GM21390 (cell line): ENCODE measurements at regions not wholly inside any gene's neighbourhood (a gene's known extent, or its start where the extent isn't known, plus 50 kb on each side); places are given as distances from the start of the nearest gene placed in this dataset.

Experiments used
- ATAC-seq: cut with Tn5 transposase; IDR thresholded peaks from one replicate; pipeline ENCODE4 v1.9.1; 2021; ENCODE audit not compliant: unreplicated experiment

DNA sequence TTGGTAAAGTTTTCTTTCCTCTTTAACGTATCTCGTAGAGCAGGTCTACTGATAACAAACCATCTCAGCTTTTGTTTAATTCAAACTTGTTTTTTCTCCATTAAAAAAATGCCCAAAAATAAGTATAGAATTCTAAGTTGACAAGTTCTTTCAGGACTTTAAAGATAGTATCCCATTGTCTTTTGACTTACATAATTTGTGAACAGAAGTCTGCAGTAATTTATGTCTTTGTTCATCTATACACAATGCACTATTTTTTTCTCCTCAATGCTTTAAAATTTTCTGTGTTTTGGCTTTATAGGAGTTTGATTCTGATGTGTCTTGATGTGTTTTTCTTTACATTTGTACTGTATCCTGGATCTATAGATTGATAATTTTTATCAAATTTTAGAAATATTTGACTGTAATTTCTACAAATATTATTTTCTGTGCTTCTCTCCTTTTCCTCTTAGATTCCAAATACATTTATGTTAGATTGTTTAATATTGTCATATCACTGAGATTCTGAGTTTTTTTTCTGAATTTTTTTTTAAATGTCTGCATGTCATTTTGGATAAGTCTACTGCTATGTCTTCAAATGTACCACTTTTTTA, 143.3 kb downstream of the FTCDNL1 start:
- ATAC-seq, result no peak

DNA sequence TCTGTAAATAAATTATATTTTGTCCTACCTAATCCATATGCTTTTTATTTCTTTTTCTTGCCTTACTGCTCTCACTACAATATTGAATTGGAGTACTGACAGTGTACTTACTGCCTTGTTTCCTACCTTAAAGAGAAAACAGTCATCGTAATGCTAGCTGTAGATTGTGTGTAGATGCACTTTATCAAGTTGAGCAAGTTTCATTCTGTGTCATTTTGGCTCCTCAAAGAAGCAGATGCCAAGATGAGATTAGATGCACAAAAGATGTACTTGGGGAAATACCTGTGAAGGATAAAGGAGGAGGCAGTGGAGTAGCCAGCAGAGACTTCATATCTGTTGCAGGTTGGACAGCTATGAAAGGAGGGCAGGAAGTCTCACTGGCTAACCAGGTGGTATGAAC, 145.5 kb downstream of the FTCDNL1 start:
- no peak for ATAC-seq

DNA sequence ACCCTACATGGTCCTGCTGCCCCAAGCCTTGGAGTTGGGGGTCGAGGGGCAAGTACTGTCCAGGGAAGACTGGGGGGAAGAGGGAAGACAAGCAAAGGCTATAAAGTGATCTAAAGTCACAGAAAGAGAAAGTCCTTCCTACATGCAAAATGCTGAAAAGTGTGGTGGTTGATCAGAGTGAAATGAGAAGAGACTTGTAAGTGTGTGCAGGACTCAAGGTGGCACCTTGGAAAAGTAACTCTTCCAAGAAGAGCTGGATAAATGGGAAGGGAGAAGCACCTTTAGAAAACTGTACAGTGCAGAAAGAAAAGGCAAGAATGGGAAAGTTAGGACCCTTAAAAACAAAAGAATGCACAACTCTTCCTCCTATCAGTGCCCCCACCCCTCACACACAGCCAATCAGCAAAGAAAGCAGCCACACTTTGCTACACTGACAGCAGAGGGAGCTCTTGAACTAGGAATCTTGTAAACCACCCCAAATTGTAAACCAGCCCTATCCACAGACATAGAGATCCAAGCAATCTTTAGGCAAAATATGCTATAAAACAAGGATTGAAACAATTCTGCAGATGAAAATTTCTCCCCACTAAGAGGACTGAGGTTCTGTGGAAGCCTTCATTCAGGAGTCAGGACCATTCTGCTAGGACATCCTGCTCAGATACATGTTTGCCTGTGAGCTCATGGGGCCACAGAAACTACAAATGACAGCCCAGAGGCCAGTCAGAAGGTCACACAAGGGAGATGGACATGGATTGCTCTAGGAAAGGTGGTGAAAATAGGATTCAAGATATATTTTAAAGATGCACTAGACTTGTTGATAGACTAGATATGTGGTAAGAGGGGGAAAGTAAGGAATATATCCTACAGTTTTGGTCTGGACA, 146.4 kb downstream of the FTCDNL1 start:
- ATAC-seq, result peak; percentile 72

DNA sequence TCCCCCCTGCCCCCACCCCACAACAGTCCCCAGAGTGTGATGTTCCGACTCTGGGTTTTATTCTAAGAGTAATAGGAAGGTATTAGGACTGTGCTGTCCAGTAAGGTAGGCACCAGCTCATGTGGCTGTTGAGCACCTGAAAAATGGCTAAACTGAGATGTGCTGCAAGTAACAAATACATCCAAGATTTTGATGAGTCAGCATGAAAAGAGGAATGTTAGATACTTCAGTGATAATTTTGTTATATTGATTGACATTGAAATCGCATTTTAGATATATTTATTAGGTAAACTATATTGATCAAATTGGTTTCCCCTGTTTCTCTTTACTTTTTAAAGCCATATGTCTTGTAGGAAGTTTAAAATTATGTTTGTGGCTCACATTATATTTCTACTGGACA, 147.8 kb downstream of the FTCDNL1 start:
- ATAC-seq, result no peak

DNA sequence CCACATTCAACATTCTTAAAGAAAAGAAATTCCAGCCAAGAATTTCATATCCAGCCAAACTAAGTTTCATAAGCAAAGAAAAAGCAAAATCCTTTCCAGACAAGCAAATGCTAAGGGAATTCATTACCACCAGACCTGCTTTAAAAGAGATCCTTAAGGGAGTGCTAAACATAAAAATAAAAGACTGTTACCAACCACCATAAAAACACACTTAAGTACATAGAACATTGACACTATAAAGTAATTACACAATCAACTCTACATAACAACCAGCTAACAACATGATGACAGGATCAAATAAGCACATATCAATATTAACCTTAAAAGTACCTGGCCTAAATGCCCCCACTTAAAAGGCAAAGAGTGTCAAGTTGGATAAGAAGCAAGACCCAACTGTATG, 153.5 kb downstream of the FTCDNL1 start:
- ATAC-seq, result no peak

DNA sequence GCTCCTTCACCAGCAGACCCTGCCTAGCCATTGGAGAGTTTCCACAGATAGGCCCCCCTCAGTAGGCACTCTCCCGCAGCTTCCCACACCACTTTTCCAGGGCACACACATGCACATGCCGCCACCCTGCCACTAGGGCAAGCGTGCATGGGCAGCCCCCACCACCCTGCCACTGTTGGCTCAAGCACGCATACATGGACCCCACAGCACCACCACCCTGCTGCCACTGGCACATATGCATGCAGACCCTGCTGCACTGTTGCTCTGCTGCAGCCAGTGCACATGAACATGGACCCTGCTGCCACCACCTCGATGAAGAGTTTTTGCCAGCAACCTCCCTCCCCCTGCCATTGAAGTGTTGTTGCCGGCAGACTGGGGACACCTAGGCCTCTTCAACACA, 154.9 kb downstream of the FTCDNL1 start:
- no peak for ATAC-seq

DNA sequence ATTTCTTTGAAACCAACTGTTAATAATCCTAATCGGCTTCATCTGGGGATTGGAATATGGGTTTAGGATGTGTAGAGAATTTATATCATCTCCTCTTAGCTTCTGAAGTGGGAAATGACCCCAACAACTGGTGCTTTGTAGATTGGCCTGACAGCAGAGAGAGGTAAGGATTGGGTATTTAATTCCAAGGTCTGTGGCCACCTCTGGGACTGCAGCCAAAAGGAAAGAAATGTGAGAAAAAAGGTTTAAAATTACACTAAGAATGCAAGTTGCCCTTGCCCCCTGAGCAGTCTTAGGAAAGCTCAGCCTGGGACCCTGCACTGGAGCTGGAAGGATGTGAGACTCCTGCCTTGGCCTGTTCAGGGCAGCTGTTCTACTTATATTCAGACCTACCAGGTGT, 157.1 kb downstream of the FTCDNL1 start:
- ATAC-seq, result no peak

DNA sequence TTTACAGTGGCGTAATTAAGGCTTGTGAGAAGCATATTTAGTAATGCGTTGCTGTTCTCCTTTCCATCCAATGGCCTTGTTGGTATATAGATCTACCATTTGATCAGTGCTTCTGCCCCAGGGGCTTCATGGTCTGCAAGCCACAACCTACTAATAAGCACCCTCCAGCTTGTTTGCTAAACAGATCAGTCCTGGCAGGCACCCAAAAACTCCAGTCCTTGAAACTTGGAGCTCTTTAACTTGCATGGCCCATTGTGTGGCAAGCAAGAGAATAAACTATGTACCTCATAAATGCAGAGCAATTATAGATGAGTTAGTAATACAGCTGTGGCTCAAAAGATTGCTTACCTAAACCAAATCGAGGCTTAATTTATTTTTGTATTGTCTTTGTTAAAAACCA, 158.5 kb downstream of the FTCDNL1 start:
- no peak for ATAC-seq

DNA sequence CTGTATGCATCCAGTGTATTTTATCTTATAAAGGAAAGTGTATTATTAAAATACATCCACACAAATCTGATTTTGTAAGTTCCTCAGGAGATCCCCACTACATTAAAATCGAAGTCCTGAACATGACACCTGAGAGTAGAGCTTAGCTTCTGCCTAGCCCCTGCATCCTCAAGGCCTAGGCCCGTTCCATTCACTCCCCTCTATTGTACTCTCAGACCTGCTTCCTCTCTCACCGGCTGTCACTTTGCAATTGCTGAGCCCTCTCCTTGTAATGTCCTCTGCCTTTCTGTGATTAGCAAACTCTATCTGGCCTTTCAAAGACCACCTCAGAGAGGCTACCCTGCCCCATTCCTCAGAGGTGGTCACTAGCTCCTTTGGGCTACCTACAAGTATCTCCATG, 160.8 kb downstream of the FTCDNL1 start:
- ATAC-seq, result no peak

DNA sequence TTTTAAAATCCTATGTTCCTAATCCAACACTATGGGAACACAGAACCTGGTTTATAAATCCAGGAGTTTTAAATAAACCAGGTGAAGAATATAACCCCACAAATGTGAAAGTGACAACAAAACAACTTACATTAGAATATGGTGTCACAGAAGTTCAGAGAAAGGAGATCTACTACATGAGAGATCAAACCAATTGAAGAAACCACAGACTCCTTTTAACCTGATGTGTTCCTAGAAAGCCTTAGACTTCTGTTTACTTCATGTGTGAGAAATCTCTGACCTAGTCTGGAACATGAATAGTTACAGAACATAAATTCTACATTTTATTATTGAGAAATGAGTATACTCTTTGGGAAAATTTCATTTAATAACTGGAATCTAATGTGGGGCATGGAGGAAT, 165.3 kb downstream of the FTCDNL1 start:
- ATAC-seq, result no peak

DNA sequence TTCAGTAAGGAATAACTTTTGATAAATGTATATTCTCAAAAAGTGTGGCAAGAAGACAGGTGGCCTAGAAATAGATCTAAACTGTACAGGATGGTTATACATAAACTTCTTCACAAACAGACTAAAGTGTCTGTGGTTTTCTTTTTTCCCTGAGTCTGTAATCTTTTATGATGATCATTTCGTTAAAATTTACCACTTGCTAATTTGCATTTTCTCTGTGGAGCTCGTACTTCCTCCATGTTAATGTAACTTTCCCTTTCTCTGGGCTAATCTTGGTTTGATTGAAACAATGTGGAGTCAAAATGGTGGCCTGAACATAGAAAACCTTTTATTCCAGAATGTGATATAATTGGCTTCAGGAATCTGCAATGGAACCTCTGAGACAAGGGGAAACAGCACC, 166.2 kb downstream of the FTCDNL1 start:
- no peak for ATAC-seq

DNA sequence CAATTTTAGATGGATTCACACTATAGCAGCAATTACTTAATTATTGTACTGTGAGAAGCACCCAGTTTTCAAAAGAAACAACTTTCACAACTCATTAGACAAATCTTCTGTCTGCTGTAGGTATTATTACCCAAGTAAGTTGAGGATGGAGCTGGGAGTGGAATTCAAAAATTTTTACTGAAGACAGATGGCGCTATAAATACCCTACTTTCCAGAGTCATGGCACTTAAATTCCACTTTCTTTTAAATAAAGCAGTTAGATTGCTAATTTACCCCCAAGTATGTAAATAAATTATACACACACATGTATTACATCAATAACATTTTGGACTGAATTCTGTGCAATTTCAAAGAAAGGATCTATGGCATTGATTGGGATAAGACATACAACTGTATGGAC, 166.8 kb downstream of the FTCDNL1 start:
- ATAC-seq, result no peak

DNA sequence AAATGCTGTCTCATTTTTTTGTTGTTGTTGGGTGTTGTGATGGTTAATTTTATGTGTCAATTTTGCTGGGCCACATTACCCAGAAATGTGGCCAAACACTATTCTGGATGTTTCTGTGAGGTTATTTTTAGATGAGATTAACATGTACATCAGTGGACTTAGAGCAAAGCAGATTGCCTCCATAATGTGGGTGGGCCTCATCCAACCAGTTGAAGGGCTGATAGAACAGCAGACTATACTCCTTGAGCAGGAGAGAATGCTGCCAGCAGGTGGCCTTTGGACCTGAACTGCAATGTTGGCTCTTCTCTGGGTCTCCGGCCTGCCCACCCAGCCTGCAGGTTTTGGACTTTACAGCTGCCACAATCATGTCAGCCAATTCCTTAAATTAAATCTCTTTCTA, 169.0 kb downstream of the FTCDNL1 start:
- no peak for ATAC-seq

DNA sequence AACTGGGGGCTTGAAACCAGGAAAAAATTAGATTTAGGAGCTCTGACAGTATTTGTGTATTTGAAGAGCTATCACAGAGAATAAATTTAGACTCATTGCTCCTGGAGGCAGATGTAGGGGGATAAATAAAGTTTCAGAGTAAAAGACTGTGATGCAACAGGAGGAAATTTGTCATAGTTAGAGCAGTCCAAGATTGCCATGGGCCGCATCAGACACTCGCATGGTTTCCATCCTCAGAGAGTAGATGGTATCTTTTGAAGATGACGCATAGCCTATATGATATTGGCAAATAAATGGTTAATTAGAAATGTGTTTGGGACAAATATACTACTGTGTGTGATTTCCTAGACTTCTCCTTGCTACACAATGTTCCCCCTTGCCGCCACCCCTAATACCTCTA, 170.5 kb downstream of the FTCDNL1 start:
- ATAC-seq, result no peak

DNA sequence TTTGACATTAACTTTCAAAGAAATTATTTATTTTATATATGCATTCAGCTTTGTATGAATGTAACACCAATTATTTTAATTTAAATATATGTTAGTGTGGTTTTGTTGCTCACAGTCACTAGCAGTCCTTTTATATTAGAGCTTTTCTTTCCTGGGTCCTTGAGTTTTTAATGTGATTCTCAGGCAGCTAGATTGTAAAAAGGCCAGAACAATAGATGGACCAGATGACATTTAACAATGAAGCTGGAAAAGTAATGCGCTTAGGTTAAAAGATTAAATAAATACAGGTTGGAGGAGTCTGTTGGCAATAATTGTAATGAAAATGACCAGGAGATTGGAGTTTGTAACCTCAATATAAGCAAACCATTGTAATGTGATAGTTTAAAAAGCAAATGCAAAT, 171.1 kb downstream of the FTCDNL1 start:
- ATAC-seq, result no peak

DNA sequence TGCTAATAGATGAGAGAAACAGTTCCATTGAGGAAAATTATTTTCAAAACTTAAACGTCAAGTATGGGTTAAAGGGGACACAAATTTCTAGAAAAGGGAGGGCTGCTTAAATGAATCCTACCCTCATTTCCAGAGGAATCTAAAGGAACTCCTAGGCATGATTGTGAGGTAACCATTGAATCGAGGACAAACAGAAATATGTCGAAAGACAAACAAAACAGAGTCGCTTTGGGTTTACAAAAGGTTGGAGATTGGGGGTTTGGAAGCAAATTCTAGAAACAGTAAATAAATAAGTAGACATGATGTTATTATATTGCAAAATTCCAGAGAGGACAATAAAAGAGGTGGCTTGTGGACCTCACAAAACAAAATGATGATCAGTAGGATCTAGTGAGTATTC, 173.1 kb downstream of the FTCDNL1 start:
- ATAC-seq, result no peak

DNA sequence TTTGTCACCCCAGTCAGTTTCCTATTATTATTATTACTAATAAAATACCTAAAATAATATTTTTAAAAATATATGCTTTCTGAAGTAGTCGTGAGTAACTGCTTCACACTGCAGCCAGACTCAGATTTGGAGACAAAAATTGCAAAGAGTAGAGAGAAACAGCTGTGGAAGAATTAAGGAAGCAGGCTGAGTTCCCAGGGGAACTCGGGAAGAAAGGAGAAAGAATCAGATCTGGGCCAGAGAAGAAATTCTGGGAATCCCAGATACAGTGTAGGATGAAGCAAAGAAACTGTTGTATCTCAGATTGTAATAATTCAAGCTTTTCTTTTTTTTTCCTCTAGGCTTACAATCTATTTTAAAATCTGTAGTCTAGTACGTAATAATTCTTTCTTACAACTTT, 182.3 kb downstream of the FTCDNL1 start:
- ATAC-seq, result no peak

DNA sequence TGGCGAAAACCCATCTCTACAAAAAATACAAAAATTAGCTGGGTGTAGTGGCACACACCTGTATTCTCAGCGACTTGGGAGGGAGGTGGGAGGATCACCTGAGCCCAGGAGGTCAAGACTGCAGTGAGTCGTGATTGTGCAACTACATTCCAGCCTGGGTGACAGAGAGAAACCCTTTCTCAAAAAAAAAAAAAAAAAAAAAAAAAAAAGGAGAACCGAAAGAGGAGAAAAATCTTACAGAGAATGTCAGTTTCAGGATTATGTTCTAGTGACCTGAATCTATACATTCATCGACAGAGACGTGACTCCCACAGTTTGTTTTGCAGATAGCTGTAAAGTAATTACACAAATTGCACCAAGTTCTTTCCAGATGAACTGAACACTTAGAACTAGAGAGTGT, 187.8 kb downstream of the FTCDNL1 start:
- peak; percentile 60 for ATAC-seq

DNA sequence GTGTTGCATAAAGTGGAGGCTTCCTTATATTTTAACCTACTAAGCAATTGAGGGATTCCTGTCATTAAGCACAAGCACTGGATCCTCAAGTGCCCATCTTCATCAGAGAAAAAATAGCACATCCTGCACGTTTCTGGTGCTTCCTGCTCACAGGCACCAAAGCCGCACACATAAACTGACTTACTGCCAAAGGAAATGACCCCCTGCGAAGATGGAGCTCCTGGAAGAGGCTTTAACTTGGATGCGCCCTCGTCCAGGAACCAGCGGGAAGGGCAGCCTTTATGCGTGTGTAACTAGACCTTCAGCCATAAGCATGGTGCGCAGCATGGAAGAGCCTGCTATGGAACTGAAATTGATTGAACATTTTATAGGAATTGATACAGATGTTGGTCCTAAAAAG, 188.7 kb downstream of the FTCDNL1 start:
- ATAC-seq, result no peak

DNA sequence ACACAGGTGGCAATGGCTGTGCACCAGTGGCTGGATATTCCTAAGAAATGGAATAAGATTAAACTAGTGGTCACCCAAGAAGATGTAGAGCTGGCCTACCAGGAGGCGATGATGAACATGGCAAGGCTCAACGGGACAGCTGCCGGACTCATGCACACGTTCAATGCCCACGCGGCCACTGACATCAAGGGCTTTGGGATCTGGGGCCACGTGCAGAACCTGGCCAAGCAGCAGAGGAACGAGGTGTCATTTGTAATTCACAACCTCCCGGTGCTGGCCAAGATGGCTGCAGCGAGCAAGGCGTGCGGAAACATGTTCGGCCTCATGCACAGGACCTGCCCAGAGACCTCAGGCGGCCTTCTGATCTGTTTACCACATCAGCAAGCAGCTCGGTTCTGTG, 190.8 kb downstream of the FTCDNL1 start:
- ATAC-seq, result no peak

DNA sequence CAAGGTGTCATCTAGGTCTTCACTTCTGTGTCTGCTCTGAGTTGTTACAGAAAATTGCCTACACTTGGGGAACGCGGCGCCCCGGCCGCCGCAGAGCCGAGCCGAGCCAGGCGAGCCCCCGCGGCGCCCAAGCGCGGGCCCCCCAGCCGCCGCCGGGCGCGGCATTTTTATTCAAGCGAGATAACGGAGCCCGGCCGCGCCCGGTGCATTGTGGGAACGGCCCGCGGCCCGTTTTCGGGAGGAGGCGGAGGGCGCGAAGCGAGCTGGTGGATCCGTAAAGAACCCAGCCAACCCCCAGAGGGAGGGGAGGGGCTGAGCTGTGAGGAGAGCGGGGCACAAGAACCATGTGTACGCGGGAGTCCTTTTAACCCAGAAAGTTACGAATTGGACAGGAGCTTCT, 191.8 kb downstream of the FTCDNL1 start:
- ATAC-seq, result no peak

DNA sequence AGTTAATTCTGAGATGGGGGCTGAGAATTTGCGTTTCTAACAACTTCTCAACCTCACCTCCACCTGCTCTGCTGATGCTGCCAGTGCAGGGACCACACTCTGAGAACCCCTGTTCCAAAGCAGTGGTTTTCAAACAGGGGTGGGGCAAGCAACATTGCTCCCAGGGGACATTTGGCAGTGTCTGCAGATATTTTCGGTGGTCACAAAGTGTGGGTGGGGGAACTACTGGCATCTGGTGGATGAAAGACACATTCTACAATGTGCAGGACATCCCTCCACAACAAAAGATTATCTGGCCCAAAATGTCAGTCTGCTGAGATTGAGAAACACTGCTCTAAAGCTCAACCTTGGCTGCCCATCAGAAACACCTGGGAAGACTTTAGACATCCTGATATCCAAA, 188.7 kb upstream of the SATB2 start:
- peak; percentile 78 for ATAC-seq

DNA sequence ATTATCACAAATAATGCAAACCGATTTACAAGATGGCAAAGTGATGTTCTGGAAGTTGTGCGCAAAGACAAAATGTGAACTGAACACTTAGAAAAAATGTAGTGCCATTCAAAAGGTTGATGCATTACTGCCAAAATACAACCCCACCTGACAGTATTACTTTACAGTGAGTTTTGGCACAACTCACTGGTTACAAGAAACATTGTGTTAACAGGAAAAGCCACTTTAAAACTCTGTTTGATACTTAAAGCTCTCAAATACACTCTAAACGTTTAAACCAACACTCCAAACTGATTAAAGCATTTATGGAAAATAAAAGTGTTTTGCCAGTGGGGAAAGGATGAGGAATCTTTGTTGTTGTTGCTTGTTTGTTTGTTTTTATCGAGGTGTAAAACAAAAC, 173.4 kb upstream of the SATB2 start:
- ATAC-seq, result no peak
